Stimulated activated CD8-positive, alpha-beta memory T cell treated with anti-CD3 and anti-CD28 coated beads, Interleukin-2, amount 100 ng/mL, for 48 hours (primary cell): ENCODE measurements at regions not wholly inside any gene's neighbourhood (a gene's known extent, or its start where the extent isn't known, plus 50 kb on each side); places are given as distances from the start of the nearest gene placed in this dataset.

Source experiments
- DNase-seq, 2 donors: peaks; one replicate each; pipeline ENCODE4 v3.0.0-alpha.2; 2020; ENCODE audit warnings: low read depth in 2 of 2

DNA sequence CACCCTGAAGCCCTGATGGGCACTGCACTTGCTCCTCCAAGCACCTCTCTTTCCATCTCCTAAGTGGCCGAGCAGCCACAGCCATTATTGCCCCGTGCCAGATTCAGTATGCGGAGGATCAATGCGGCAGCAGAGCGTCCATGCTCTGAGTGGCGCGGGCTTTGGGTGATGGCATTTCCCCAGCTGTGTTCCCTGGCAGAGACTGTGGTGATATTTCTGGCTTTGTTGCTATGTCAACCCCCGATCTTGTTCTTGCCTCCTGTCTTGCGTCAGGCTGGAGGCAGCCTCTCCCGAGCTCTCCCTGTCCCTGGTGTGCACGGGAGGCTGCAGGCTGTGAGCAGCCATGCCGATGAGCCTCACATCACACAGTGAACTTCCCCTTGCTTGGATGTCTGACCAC is 1018.6 kb downstream of the TBC1D22A start:
- DNase-seq, result no peak

DNA sequence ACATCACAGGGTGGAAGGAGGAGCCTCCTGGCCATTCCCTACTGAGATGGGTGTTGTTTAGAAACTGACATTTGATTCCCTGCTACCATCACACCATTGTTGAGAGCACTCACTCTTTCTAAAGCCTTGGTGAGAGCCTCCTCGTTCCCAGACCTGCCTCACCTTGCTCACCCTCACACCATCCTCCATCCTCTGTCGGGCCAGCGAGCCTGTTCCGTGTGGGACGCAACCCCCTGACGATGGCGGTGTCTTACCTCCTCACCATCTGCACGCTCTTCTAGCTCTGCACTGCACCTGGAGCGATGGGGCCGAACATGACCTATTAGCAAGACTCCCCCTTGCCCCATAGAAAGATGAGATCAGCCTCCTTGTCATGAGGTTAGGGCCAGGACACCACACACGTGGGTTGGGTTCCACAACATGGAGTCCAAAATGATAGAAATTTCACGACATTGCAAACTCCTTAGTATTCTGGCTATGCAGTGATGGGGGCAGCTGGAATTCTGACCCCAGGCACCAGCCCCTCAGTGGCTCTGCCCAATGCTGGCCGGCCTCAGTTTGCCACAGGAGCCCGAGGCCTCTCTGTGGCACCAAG is 1017.9 kb downstream of the TBC1D22A start:
- DNase-seq, result no peak

DNA sequence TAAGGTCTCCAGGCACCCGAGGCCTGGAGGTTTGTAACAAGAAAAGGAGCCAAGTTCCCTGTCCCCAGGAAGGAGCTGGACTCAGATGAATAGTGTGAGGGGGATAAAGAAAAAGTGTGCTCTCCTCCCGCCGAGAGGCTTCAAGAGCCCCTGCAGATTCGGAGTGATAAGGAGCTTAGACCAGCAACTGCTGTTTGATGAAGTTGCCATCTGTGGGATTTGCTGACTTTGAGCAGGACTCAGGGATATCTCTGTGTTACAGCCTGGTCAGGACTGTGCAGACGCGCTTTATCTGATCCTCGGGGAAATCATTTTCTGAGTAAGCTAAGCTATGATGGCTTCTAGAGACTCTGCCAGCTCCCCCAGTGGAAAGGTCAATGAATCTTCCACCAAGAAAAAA is 1017.0 kb downstream of the TBC1D22A start:
- DNase-seq, result no peak

DNA sequence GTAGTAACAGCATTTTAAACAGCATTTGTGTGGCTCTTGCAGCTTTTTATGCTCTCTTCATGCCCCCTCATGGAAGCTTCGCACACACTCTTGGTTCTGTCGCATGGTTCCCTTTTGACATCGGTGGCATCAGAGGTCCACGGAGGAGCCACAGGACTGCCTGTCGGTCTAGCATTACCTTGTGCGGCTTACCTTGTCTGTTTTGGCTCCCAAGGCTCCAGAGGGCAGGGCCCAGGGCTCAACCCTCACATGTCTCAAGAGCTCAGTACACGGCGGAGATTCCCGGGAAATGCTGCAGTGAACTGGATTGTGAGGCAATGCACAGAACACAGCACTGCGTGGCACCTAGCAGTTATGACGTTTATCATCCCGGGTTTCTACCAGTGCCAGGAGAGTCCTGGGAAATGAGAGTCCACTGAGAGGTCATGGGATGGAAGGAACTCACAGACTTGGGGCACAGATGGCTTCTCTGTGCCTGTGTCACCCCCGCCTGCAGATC is 1015.8 kb downstream of the TBC1D22A start:
- no peak for DNase-seq

DNA sequence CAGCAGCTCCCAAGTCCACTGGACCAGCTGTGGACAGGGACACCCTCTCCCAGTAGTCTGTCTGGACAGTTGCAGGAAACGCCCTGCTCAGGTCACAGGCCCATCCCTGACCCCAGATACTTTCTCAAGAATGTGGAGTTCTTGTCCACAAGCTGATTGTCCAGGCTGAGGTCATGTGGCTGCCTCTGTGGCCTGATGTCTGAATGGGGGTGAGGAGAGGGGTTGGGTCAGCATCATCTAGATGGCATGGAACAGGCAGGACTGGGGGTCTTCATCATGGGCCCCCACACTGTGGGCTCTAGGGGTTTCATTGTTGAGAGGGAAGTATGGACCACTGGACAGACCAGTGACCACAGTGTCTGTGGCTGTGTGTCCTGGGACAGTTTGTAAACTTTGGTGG is 1015.0 kb downstream of the TBC1D22A start:
- DNase-seq, result no peak

DNA sequence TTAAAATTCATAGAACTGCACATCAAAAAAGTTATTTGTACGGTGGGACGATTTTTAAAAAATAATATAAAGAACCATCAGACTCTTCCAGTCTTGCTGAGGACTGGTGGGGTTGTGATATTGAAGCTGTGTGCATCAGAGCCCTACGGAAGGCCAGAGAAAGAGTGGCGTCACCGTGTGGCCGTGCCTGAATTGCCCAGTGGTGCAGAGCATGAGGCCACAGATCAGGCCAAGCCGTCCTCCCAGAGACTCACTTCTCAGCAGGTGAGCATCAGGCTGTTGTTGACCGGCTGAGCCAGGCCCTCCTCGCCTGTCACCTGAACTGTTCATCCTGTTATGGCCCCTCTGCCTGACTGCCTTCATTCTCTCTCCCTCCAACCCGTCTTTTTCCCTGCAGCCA is 1013.9 kb downstream of the TBC1D22A start:
- no peak for DNase-seq

DNA sequence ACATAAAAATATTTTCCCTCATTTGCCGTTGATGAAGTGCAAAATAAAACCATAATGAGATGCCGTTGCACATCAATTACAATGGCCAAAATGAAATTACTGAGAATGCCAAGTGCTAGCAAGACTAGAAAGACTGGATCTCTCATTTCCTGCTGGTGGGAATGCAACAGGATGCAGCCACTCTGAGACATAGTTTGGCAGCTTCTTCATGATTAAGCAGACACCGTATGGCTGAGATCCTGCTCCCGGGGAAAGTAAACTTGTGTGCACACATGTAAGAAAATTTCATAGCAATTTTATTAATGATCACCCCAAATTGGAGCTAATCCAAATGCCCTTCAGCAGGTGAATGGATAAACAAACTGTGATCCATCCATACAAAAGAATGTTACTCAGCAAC is 1013.2 kb downstream of the TBC1D22A start:
- no peak for DNase-seq

DNA sequence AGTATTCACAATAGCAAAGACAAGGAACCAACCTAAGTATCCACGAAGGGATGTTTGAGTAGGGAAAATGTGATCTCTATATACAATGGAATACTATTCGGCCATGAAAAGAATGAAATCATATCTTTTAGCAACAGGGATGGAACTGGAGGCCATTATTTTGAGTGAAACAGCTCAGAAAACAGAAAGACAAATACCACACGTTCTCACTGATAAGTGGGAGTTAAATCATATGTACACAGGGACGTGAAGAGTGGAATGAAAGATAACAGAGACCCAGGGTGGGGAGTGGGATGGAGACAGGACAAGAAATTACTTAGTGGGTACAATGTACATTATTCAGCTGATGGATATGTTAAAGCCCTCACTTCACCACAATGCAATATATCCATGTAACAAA is 1012.7 kb downstream of the TBC1D22A start:
- DNase-seq, result no peak

DNA sequence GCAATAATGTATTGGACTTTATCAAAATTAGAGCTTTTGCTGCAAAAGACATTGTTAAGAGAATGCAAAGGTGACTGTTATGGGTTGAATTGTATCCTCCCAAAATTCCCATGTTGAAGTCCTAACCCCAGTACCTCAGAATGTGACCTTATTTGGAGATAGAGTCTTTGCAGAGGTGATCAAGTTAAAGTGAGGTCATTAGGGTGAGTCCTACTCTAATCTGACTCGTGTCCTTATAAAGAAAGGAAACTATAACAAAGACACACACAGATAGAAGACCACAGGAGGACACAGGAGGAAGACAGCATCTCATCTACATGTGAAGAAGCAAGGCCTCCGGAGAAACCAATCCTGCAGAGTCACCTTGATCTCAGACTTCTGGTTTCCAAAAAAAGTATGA is 1011.2 kb downstream of the TBC1D22A start:
- DNase-seq, result no peak

DNA sequence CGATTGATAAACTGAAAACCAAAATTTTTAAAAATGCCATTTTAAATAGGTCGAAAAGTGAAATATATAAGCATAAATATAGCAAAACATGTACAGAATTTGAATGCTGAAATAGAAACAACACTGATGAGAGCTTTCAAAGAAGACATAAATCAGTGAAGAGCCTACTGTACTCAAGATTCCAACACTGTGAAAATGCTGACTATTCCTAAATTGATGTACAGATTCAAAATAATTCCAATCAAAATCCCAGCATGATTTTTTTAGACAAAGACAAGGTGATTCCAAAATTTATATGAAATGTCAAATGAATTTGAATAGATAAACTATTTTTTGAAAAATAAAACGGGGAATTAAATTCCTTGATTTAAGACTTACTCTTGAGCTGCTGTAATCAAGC is 1010.4 kb downstream of the TBC1D22A start:
- no peak for DNase-seq

DNA sequence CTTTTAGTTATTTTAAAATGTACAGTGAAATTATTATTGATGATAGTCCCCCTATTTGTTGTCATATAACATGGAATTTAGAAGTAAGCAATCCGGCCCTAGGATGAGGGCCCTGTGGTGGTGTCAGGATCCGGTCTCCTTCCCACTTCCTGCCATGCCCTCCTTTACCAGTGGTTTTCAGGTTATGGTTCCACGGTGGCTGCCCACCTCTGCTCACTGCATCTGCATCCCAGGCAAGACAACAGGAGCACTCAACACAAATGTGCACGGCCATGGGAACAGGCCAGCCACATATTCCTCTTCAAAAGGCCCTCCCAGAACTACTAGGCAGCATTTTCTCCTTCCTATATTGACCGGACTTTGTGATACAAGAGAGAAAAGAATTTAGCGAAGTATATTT is 1007.2 kb downstream of the TBC1D22A start:
- DNase-seq, result no peak

DNA sequence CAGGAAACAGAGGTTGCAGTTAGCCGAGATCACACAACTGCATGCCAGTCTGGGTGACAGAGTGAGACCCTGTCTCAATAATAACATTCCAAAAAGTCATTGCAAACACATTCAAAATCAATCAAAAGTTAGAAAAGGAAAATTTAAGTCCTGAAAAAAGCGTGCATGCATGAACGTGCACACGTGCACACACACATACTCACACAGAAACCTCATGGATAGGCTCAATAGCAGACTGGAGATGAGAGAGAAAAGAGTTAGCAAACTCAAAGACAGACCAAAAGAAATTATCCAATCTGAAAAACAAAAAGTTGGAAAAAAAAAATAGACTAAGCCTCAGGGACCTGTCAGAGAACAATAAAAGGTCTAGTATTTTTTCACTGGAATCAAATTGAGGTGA is 1005.6 kb downstream of the TBC1D22A start:
- no peak for DNase-seq

DNA sequence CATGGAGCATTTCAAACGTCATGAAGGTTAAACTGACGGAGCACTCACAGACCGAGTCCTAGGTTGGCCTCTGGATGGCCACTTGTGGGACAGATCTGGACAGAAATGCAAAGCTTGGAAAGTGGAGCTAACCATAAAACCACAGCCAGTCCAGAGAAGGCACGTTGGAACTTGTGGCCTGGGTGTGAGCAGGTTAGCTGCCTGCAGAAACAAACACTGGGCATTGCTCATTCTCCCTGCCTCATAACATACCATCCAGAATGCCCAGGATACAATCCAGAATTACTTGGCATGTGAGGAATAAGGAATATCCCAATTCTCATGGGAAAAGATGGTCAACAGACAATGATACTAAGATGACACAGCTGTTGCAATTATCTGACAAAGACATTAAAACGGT is 1005.0 kb downstream of the TBC1D22A start:
- DNase-seq, result no peak

DNA sequence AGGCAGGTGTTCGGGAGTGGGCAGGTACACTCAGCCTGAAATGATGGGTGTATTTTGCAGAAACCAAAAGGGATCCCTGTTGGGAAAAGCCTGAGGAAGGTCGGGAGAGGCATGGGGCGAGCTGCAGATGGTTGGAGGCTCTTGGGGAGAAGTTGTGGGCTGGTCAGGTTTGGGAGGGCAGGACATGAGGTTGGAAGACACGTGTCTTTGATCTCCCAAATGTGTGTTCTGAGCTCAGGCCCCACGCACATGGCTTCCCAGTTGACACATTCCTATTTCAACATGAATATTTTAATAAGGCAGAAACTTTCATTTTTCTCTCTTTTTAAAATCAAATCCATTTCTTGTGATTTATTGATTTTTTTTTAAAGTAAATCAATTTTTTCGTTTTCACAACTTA is 1003.3 kb downstream of the TBC1D22A start:
- DNase-seq, result no peak

DNA sequence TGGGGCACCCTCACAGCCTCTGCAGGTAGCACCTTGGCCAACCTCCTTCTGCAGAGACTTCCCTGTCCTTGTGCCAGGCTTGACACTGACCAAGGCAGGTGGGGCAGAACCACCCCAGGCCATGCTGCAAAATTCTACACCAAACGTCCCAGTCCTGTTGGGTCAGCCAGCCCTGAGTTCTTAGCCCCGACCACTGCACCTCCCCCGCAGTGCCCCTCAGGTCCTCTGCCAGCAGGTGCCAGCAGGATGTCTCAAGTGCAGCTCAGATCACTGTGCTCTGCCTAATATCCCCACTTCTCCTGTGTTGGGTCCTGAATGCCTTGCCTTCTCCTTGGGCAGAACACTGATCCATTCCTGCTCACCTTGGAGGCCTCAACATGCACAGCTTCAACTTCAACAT is 999.7 kb downstream of the TBC1D22A start:
- DNase-seq, result no peak

DNA sequence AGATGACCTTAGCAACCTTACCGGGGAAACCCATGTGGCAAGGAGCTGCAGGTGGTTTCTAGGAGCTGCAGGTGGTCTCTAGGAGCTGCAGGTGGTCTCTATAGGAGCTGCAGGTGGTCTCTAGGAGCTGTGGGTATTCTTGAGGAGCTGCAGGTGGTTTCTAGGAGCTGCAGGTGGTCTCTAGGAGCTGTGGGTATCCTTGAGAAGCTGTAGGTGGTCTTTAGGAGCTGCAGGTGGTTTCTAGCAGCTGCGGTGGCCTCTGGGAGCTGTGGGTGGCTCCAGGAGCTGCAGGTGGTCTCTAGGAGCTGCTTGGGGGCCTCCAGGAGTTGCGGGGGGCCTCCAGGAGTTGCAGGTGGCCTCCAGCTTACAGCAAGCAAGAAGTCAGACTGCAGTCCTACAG is 997.5 kb downstream of the TBC1D22A start:
- DNase-seq, result no peak

DNA sequence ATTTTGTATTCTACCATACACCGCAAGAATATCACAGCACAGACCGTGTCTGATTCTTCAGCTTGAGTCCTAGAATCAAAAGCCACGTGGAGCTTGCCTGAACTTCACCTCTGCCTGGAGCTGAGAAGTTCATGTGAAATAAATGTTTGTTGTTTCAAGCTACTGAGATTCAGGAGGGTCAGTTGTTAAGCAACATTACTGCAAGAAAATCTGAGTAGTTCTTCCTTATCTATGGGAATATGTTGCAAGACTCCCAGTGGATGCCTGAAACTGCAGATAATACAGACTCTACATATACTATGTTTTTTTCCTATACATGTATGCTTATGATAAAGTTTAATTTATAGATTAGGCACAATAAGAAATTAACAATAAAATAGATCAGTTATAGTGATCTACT is 995.3 kb downstream of the TBC1D22A start:
- no peak for DNase-seq

DNA sequence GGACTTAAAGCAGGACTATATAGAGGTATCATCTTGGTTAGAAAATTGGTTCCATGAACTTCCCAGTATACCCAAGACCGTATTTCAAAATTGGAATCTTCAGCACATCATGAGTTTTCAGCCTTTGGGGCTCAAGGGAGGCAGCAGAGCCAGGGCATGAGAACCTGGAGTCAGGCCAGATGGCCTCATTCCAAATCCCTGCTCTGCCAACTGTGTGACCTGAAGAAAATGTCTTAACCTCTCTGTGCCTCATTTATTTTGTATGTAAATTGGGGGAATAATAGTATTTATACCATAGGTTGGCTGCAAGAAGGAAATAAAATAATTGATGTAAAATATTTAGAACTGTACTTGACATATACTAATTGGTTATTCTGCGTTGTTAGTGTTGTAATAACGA is 987.6 kb downstream of the TBC1D22A start:
- no peak for DNase-seq

DNA sequence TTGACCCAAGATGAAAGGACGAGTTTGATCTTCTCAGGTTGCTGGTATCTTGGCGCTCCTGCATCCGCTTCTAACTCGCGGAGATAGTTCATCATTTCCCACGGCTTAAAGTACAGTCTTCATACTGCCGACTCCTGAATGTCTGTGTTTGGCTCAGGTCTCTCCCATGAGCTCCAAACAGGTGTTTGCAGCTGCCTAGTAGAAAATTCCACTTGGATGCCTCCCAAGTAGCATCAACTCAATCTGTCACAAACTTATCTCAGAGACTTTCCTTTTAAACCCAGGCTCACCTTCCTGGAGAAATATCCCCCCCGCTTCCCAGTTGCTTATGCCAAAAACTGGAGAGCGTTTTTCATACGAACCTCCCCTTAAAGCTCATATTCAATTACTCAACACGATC is 986.5 kb downstream of the TBC1D22A start:
- no peak for DNase-seq

DNA sequence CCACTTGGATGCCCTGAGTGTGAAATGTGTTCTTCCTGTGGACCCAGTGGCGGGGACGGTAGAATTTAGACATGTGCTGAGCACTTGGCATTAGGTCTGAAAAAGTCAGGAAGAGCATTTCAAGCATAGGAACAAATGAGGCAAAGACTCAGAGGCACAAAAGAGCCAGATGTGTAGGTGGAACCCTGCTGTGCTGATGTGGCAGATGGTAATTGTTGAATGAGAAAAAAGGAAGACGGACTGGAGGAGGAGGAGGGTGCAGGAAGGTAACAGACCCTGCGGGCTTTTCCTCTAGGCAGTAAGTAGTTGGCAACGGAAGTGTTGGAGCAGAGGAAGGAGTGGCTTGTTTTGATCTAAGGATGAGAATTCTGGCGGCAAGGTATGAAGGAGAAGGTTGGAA is 985.8 kb downstream of the TBC1D22A start:
- no peak for DNase-seq

DNA sequence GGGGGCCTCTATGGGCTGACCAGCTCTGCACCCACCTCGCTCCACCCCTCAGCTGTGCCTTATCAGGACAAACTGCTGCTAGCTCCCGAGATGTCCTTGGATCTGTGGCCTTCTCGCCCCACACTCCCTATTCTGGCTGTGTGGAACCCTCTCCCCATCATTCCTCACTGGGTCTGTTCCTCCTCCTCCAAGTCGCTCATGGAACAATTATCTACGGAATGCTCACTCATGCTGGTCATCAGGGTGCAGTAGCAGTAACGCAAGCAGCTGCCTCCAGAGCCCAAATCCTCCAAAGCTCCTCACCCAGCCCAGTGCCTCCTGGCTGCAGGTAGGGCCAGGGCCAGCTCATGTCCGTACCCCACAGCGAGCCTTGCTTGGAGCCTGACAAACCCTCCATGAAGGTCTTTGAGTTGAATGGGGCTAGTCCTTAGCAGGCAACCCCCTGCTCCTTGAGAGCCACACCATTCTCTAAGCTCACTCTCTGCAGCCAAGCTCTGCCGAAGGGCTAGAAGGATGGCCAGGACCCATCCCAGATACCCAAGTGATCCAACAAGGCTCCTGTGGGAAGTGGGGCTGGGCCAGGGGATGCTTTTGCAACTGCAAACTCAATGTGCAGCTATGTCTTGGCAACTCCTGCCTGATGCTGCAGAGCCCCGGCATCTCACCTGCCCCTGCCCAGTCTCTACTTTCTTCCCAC is 977.8 kb downstream of the TBC1D22A start:
- no peak for DNase-seq

DNA sequence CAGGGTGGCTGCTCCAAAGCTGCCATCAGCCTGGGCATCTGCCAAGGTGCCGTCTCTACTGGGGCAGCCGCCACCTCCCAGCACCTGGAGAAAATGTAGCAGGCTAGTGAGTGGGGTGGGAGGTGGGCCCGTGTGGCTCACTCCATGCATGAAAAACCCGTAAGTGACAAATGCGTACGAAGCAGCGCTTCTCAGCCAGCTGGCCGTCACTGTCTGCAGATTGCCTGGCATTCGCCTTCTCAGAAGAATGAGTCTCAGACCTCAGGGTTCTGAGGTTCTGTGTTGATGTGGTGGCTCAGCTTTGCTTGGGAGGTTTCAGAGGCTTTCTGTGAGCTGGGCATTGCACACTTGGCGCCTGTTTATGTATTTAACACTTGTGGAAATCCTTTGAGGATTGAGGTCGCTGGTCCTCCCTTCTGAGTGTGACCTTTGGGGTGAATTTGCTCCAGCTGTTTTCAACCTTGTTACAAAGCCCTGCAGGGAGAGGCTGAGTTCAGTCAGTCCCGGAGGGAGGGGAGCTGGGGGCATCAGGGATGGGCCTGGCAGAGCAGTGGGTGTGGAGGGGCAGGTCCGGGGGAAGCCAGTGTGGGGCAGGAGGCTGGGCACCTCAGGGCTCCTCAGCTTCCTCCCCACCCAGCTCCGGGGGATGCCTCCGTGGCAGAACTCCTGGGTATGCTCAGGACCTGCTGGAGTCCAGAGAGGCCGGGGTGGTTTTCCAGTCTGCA is 977.0 kb downstream of the TBC1D22A start:
- no peak for DNase-seq

DNA sequence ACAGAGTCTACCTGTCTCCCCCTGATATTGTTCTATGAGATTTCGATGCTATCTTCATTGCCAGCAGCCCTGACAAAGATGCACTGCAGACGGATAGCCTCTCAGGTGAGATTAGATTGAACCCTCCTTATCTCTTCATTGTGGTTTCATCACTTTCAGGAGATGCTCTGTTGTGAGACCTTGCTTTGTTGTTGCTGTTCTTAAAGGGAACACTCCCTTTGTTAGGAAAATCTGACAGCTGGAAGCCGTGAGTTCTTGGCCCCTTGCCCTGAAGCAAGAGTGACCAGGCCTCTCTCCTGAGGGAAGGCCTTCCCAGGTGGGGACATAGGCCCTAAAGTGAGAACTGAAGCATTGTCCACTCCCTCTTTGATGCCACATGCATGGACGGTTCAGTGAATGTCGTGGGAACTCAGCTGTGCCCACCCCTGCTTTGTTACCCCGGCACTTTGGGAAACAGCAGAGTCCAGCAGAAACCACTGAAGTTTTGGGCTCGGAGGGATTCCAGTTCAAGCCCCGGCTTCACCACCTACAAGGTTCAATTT is 976.1 kb downstream of the TBC1D22A start:
- DNase-seq, result no peak
